NT2/D1 (cell line): ENCODE measurements at regions not wholly inside any gene's neighbourhood (a gene's known extent, or its start where the extent isn't known, plus 50 kb on each side); places are given as distances from the start of the nearest gene placed in this dataset.

Experiments used
- YY1 ChIP-seq: IDR thresholded peaks from 2 replicates; pipeline ENCODE4 v1.6.1; 2011; ENCODE audit not compliant: insufficient read length, insufficient read depth
- ZNF274 ChIP-seq: IDR thresholded peaks from 2 replicates; pipeline ENCODE4 v1.6.1; 2011; ENCODE audit warnings: mild to moderate bottlenecking, low read depth, low read length

DNA sequence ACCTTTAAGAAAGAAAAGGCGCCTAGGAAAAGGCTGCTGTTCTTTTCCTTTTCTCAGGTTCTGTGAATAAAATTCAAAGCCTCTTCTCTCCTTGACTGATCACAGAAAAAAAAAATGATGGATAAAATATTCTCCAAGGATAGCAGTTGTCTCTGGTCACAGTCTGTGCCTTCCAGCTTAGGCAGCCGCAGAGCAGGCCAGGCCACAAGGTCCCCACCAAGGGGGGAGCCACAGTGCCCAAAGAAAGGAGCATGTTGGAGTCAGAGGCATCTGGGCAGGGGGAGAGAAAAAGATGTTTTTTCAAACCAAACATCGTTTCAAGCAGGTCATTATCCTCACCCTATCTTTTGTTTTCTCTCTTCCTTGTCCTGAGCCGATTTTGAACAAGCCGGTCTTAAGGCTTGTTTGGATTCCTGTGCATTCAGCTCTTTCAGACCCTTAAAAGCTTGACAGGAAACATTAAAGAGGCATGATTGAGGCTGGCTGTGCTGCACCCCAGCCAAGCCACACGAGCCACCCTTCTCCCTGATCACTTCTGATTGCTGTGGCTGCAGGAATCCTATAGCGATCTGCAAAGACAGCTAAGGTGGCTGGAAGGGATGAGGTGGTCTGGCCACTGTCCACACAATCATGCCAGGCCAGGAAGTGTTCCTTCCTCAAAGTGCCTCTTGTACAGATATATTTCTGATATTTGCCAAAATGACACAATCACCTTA, 284.6 kb upstream of the TLE4 start:
- TF ChIP-seq ZNF274 = no peak
- TF ChIP-seq YY1 = no peak
